Neural crest cell (in vitro differentiated cells): ENCODE measurements at regions not wholly inside any gene's neighbourhood (a gene's known extent, or its start where the extent isn't known, plus 50 kb on each side); places are given as distances from the start of the nearest gene placed in this dataset.

Source experiments
- DNase-seq: peaks from one replicate; pipeline ENCODE4 v3.0.0; 2021; ENCODE audit warnings: low read depth, mixed read lengths, low spot score
- H3K27ac Mint-ChIP-seq: one replicate; pipeline ENCODE4 v1.8.0; 2021; ENCODE audit warnings: mild to moderate bottlenecking, mixed read lengths; ENCODE audit not compliant: unreplicated experiment
- H3K27me3 Mint-ChIP-seq: 2 replicates; pipeline ENCODE4 v1.8.0; 2021; ENCODE audit warnings: low read depth, mild to moderate bottlenecking, mixed read lengths
- H3K36me3 Mint-ChIP-seq: 2 replicates; pipeline ENCODE4 v1.8.0; 2021; ENCODE audit warnings: low read depth, mild to moderate bottlenecking, mixed read lengths
- H3K4me1 Mint-ChIP-seq: 2 replicates; pipeline ENCODE4 v1.8.0; 2021; ENCODE audit warnings: mixed read lengths
- H3K4me3 Mint-ChIP-seq: one replicate; pipeline ENCODE4 v1.8.0; 2021; ENCODE audit warnings: mild to moderate bottlenecking, mixed read lengths
- H3K9me3 Mint-ChIP-seq: 2 replicates; pipeline ENCODE4 v1.8.0; 2021; ENCODE audit warnings: mixed read lengths
- CTCF ChIP-seq: fragments of 200-600 bp; sonication (generic); conservative IDR thresholded peaks from 2 replicates; pipeline ENCODE4 v1.5.0; 2021; ENCODE audit warnings: antibody characterized with exemption, mild to moderate bottlenecking

GRCh38 chr6:147738099-147738498 lies 229.6 kb downstream of the SAMD5 start:
- no peak for TF ChIP-seq CTCF
- H3K9me3 Mint-ChIP-seq = no peaks in the 10 kb centered on the region
- H3K27me3 Mint-ChIP-seq = no peaks in the 10 kb centered on the region
- no peak overlapping the region for H3K4me3 Mint-ChIP-seq
- H3K36me3 Mint-ChIP-seq = no peaks in the 10 kb centered on the region
- peaks cover 4% of the 10 kb centered on the region for H3K4me1 Mint-ChIP-seq
- H3K27ac Mint-ChIP-seq = no peak overlapping the region
- DNase-seq = no peak

GRCh38 chr6:147738516-147739162 lies 230.1 kb downstream of the SAMD5 start:
- Mint-ChIP-seq H3K27ac (no peak overlapping the region), H3K4me3 (no peak overlapping the region), H3K9me3 (no peaks in the 10 kb centered on the region), H3K4me1 (peaks cover 4% of the 10 kb centered on the region), H3K27me3 (no peaks in the 10 kb centered on the region), H3K36me3 (no peaks in the 10 kb centered on the region)
- DNase-seq = no peak
- no peak for TF ChIP-seq CTCF

- no peak for DNase-seq
- Mint-ChIP-seq H3K4me1 (no peaks in the 10 kb centered on the region), H3K4me3 (no peak overlapping the region), H3K27me3 (no peaks in the 10 kb centered on the region), H3K36me3 (no peaks in the 10 kb centered on the region), H3K9me3 (no peaks in the 10 kb centered on the region), H3K27ac (no peak overlapping the region)
- TF ChIP-seq CTCF = no peak
Measured at GRCh38 chr6:147740326-147740725, 231.8 kb downstream of the SAMD5 start.

- no peak for DNase-seq
- no peaks in the 10 kb centered on the region for H3K36me3 Mint-ChIP-seq
- no peaks in the 10 kb centered on the region for H3K4me1 Mint-ChIP-seq
- H3K4me3 Mint-ChIP-seq = no peak overlapping the region
- no peak overlapping the region for H3K27ac Mint-ChIP-seq
- no peaks in the 10 kb centered on the region for H3K27me3 Mint-ChIP-seq
- H3K9me3 Mint-ChIP-seq = no peaks in the 10 kb centered on the region
- no peak for TF ChIP-seq CTCF
Measured at GRCh38 chr6:147740916-147741315, 232.4 kb downstream of the SAMD5 start.

- no peak for DNase-seq
- no peak overlapping the region for H3K27ac Mint-ChIP-seq
- H3K36me3 Mint-ChIP-seq = no peaks in the 10 kb centered on the region
- H3K9me3 Mint-ChIP-seq = no peaks in the 10 kb centered on the region
- H3K27me3 Mint-ChIP-seq = no peaks in the 10 kb centered on the region
- no peaks in the 10 kb centered on the region for H3K4me1 Mint-ChIP-seq
- H3K4me3 Mint-ChIP-seq = no peak overlapping the region
- no peak for TF ChIP-seq CTCF
Measured at GRCh38 chr6:147741389-147741788, 232.9 kb downstream of the SAMD5 start.
